ENCODE measurements at regions not wholly inside any gene's neighbourhood (a gene's known extent, or its start where the extent isn't known, plus 50 kb on each side); places are given as distances from the start of the nearest gene placed in this dataset.

DNA sequence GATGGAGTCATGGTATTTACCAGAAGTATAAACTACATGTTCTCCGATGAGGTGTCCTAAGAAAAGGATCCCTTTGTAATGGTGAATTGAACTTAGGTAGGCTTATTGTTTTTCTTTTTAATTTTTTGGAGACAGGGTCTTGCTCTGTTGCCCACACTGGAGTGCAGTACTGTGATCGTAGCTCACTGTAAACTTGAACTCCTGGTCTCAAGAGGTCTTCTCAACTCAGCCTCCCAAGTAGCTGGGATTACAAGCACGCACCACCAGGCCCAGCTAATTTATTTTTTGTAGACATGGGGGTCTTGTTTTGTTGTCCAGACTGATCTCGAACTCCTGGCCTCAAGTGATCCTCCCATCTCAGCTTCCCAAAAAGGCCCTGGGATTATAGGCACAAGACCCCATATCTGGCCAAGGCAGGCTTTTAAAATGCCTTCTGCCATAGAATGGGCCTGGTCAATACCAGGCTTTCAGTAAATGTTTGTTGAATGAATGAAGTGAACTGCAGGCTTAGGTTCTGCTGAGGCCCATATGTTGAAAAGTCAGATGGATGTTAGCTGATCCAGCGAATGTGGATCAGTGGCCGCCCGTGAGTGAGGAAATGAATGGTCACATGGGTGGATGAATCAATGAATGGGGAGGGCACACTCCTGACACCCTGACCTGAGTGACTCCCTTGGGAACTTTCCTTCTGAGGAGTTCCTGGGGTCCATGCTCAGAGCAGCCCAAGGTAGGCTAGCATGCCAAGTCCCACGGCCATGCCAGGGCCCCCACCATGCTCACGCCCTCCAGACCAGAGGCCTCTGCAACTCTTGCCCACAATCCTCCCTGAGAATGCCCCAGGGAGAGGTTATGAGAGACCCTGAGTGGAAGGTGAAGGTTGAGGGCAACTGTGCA lies 118.0 kb upstream of the MYCN start:
- TF ChIP-seq POLR2AphosphoS5 (IDR thresholded peaks at IDR 0.05) (no peak), POLR2A (IDR thresholded peaks at IDR 0.05) (no peak)

Measured in transverse colon (tissue), 3 donors.